ENCODE measurements at regions not wholly inside any gene's neighbourhood (a gene's known extent, or its start where the extent isn't known, plus 50 kb on each side); places are given as distances from the start of the nearest gene placed in this dataset.

- Histone ChIP-seq H3K27ac (ENCODE audit: low read depth) (no peak overlapping the region), H3K36me3 (ENCODE audit: insufficient read depth) (no peaks in the 10 kb centered on the region), H2AFZ (no peak overlapping the region), H3K4me1 (ENCODE audit: insufficient read depth) (no peaks in the 10 kb centered on the region), H3K4me2 (no peak overlapping the region), H3K9me2 (ENCODE audit: insufficient read depth) (no peaks in the 10 kb centered on the region), H4K20me1 (replicated peaks; ENCODE audit: insufficient read depth) (no peaks in the 10 kb centered on the region), H3K4me3 (no peak overlapping the region), H3F3A (replicated peaks; ENCODE audit: low read depth) (no peaks in the 10 kb centered on the region), H3K27me3 (ENCODE audit: insufficient read depth) (no peaks in the 10 kb centered on the region), H3K79me2 (replicated peaks; ENCODE audit: insufficient read depth) (no peaks in the 10 kb centered on the region)
- Mint-ChIP-seq H3K27me3 (ENCODE audit: insufficient read depth, low read depth, poor library complexity) (peaks cover 2% of the 10 kb centered on the region), H3K27ac (no peak overlapping the region), H3K4me1 (no peaks in the 10 kb centered on the region), H3K36me3 (ENCODE audit: low read depth) (no peaks in the 10 kb centered on the region; the same call in 1 of the 3 replicates), H3K4me3 (no peak overlapping the region), H3K9me3 (no peaks in the 10 kb centered on the region)
- DNase-seq (ENCODE audit: low spot score) (no peak), ATAC-seq (no peak)
- no peak for TF ChIP-seq ZNF462 (CRISPR knock-in tag; IDR thresholded peaks at IDR 0.05)
- no peak for TF ChIP-seq CREB1 (CRISPR knock-in tag; IDR thresholded peaks at IDR 0.05; ENCODE audit: low read depth)
- TF ChIP-seq NANOG (IDR thresholded peaks at IDR 0.05; ENCODE audit: borderline replicate concordance), result no peak
- TF ChIP-seq EZH2 (IDR thresholded peaks at IDR 0.05; ENCODE audit: low read depth, unreplicated experiment), result no peak
- no peak for TF ChIP-seq CTCF (conservative IDR thresholded peaks at IDR 0.05; ENCODE audit: low read depth in 2 of 2)
- TF ChIP-seq JUNB (IDR thresholded peaks at IDR 0.05; ENCODE audit: unreplicated experiment), result no peak
- TF ChIP-seq STAT1 (IDR thresholded peaks at IDR 0.05; ENCODE audit: unreplicated experiment), result no peak
- TF ChIP-seq POLR2AphosphoS5 (IDR thresholded peaks at IDR 0.05; ENCODE audit: low read depth), result no peak
- TF ChIP-seq REST (IDR thresholded peaks at IDR 0.05; ENCODE audit: unreplicated experiment), result no peak
- no peak for TF ChIP-seq ZNF114 (CRISPR knock-in tag; IDR thresholded peaks at IDR 0.05)
- TF ChIP-seq ZNF331 (CRISPR knock-in tag; IDR thresholded peaks at IDR 0.05; ENCODE audit: low read depth), result no peak
- TF ChIP-seq EZH2phosphoT487 (IDR thresholded peaks at IDR 0.05; ENCODE audit: unreplicated experiment), result no peak
- TF ChIP-seq ETS1 (IDR thresholded peaks at IDR 0.05), result no peak
These were observed 98.9 kb upstream of the NPFFR2 start for GRCh38 chr4:71932941-71933340.

All from GM23338 (cell line).